Panc1 (cell line): ENCODE measurements at regions not wholly inside any gene's neighbourhood (a gene's known extent, or its start where the extent isn't known, plus 50 kb on each side); places are given as distances from the start of the nearest gene placed in this dataset.

Experiments
- ATAC-seq: fragments of 200-7000 bp; cut with Tn5 transposase; 2 replicates; pipeline ENCODE4 v1.9.1; 2020; ENCODE audit warnings: mild to moderate bottlenecking, moderate library complexity
- BruUV-seq: library from RNA; stranded (reverse); fragments of 400-500 nt; replicated peaks from 2 replicates; lab custom pipeline; 2021; lab: Mats Ljungman, UMichigan
- CTCF ChIA-PET: fragments of 300-600 bp; sonication (Branson Sonifier 250); formaldehyde crosslinking; loops from one replicate; lab custom pipeline; 2022; ENCODE audit warnings: antibody characterized with exemption; lab: Charles Lee
- POLR2A ChIA-PET: fragments of 300-600 bp; sonication (Branson Sonifier 250); formaldehyde crosslinking; loops from one replicate; lab custom pipeline; 2022; ENCODE audit warnings: antibody characterized with exemption; lab: Charles Lee
- DNase-seq: peaks from one replicate; pipeline ENCODE4 v3.0.0-alpha.2; 2010; ENCODE audit warnings: low read depth, low spot score
- H3K27ac ChIP-seq: 2 replicates; pipeline ENCODE4 v1.5.1; 2011; ENCODE audit warnings: mild to moderate bottlenecking, low read length, inconsistent platforms
- H3K27me3 ChIP-seq: fragments of 200-500 bp; sonication (Bioruptor generic); 2 replicates; pipeline ENCODE4 v1.6.0; 2014; ENCODE audit warnings: low read length, inconsistent platforms; ENCODE audit not compliant: control insufficient read depth, insufficient read depth
- H3K36me3 ChIP-seq: fragments of 200-500 bp; sonication (Bioruptor generic); 2 replicates; pipeline ENCODE4 v1.5.1; 2014; ENCODE audit warnings: inconsistent platforms, mild to moderate bottlenecking, low read length, moderate library complexity; ENCODE audit not compliant: control insufficient read depth, insufficient read depth
- H3K4me1 ChIP-seq: 2 replicates; pipeline ENCODE4 v1.5.1; 2011; ENCODE audit warnings: inconsistent platforms, mild to moderate bottlenecking, low read length, moderate library complexity; ENCODE audit not compliant: control insufficient read depth, insufficient read depth
- H3K4me3 ChIP-seq, 2 experiments: 2 replicates each; pipeline ENCODE4 v1.5.1; 2011 to 2012; ENCODE audit warnings: low read depth in 2 of 2, low read length in 2 of 2, mild to moderate bottlenecking in 2 of 2, inconsistent platforms in 1 of 2, moderate library complexity in 1 of 2
- H3K9me3 ChIP-seq: fragments of 200-500 bp; sonication (Bioruptor generic); 2 replicates; pipeline ENCODE4 v1.5.1; 2014; ENCODE audit warnings: low read depth, mild to moderate bottlenecking, inconsistent platforms, low read length, moderate library complexity; ENCODE audit not compliant: control insufficient read depth, insufficient read depth
- CTCF ChIP-seq: fragments of 450-650 bp; IDR thresholded peaks from 2 replicates; pipeline ENCODE4 v1.5.1; 2017; ENCODE audit warnings: mild to moderate bottlenecking
- POLR2AphosphoS5 ChIP-seq: IDR thresholded peaks from 2 replicates; pipeline ENCODE4 v1.6.1; 2012; ENCODE audit warnings: mild to moderate bottlenecking, low read depth, low read length, moderate library complexity
- REST ChIP-seq, 2 experiments: IDR thresholded peaks; 2 replicates each; pipeline ENCODE4 v1.6.1; 2011 to 2012; ENCODE audit warnings: low read depth in 2 of 2, control low read depth in 1 of 2, low read length in 1 of 2, mild to moderate bottlenecking in 1 of 2, moderate library complexity in 1 of 2; ENCODE audit not compliant: insufficient read depth in 1 of 2
- SIN3A ChIP-seq: IDR thresholded peaks from 2 replicates; pipeline ENCODE4 v1.6.1; 2012; ENCODE audit warnings: low read depth, mild to moderate bottlenecking, low read length, moderate library complexity, borderline replicate concordance; ENCODE audit not compliant: insufficient read depth
- TCF7L2 ChIP-seq: IDR thresholded peaks from 2 replicates; pipeline ENCODE4 v1.6.1; 2011; ENCODE audit warnings: mild to moderate bottlenecking, low read depth, low read length, inconsistent platforms
- in situ Hi-C: cut with HindIII; loops from 2 replicates; pipeline ENCODE4 v1.10.0; 2016; ENCODE audit warnings: low sequenced_read_pairs, low pct_unique_long_range_greater_than_20kb
- intact Hi-C: fragments of 100-400 bp; cut with micrococcal nuclease; formaldehyde crosslinking; loops from one replicate; pipeline ENCODE4 v1.10.0; 2022; ENCODE audit not compliant: unreplicated experiment

GRCh38 chr2:16323551-16324543 lies 341.8 kb downstream of the CYRIA start:
- BruUV-seq, result no TSS peak
- H3K36me3 ChIP-seq, result no peaks in the 10 kb centered on the region
- no peak overlapping the region for H3K4me3 ChIP-seq
- no peak overlapping the region for H3K27ac ChIP-seq
- no peak for DNase-seq
- POLR2A ChIA-PET, result no interaction called here
- TF ChIP-seq CTCF (no peak), TCF7L2 (no peak), REST (IDR thresholded peaks at IDR 0.05; ENCODE audit: insufficient read depth in 1 of 2, low read depth in 2 of 2, low read length in 1 of 2) (no peak), POLR2AphosphoS5 (no peak), SIN3A (no peak)
- H3K4me1 ChIP-seq, result no peaks in the 10 kb centered on the region
- H3K9me3 ChIP-seq, result no peaks in the 10 kb centered on the region
- ATAC-seq, result no peak
- CTCF ChIA-PET, result no interaction called here
- intact Hi-C loops, result no loop called here
- H3K27me3 ChIP-seq, result no peaks in the 10 kb centered on the region
- in situ Hi-C loops, result no loop called here

- CTCF ChIA-PET, result no interaction called here
- Histone ChIP-seq H3K4me3 (no peak overlapping the region), H3K4me1 (no peaks in the 10 kb centered on the region), H3K9me3 (no peaks in the 10 kb centered on the region), H3K27ac (no peak overlapping the region), H3K27me3 (no peaks in the 10 kb centered on the region), H3K36me3 (no peaks in the 10 kb centered on the region)
- DNase-seq (no peak), ATAC-seq (no peak)
- in situ Hi-C loops (no loop called here), intact Hi-C loops (no loop called here)
- no TSS peak for BruUV-seq
- POLR2A ChIA-PET, result no interaction called here
- TF ChIP-seq REST (IDR thresholded peaks at IDR 0.05; ENCODE audit: insufficient read depth in 1 of 2, low read depth in 2 of 2, low read length in 1 of 2), result no peak
- no peak for TF ChIP-seq CTCF
- no peak for TF ChIP-seq SIN3A
- no peak for TF ChIP-seq POLR2AphosphoS5
- TF ChIP-seq TCF7L2, result no peak
These were observed 342.5 kb downstream of the CYRIA start for GRCh38 chr2:16323126-16323520.
